ENCODE measurements at regions not wholly inside any gene's neighbourhood (a gene's known extent, or its start where the extent isn't known, plus 50 kb on each side); places are given as distances from the start of the nearest gene placed in this dataset.

DNA sequence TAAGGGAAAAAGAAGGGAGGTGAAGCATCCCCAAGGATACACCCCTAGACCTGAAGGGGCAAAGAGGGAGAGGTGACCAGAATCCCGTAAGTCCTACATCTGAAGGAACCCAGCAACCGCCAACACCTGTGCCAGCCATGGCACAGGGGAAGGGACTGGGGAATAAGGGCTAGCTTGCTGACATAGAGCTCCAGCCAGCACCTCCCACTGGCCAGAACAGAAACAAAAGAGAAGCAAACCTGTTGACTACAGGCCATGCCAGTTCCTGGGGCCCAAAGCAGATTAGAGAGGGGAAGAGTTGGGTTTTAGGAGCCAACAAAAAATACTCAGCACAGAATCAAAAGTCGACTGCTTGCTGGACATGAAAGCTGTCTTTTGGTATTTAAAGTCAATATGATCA is 244.6 kb downstream of the SUCLG1 start:
- no peaks in the 10 kb centered on the region for H3K27me3 ChIP-seq
- H3K4me3 ChIP-seq: no peak overlapping the region
- no peak overlapping the region for H3K27ac ChIP-seq
- no peak for DNase-seq
- no peak for TF ChIP-seq POLR2A (IDR thresholded peaks at IDR 0.05)
- TF ChIP-seq, protein P1, sequence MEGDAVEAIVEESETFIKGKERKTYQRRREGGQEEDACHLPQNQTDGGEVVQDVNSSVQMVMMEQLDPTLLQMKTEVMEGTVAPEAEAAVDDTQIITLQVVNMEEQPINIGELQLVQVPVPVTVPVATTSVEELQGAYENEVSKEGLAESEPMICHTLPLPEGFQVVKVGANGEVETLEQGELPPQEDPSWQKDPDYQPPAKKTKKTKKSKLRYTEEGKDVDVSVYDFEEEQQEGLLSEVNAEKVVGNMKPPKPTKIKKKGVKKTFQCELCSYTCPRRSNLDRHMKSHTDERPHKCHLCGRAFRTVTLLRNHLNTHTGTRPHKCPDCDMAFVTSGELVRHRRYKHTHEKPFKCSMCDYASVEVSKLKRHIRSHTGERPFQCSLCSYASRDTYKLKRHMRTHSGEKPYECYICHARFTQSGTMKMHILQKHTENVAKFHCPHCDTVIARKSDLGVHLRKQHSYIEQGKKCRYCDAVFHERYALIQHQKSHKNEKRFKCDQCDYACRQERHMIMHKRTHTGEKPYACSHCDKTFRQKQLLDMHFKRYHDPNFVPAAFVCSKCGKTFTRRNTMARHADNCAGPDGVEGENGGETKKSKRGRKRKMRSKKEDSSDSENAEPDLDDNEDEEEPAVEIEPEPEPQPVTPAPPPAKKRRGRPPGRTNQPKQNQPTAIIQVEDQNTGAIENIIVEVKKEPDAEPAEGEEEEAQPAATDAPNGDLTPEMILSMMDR (IDR thresholded peaks at IDR 0.05): no peak
- H3K4me1 ChIP-seq: no peaks in the 10 kb centered on the region
- no peaks in the 10 kb centered on the region for H3K9me3 ChIP-seq
- H3K36me3 ChIP-seq: no peaks in the 10 kb centered on the region

DNA sequence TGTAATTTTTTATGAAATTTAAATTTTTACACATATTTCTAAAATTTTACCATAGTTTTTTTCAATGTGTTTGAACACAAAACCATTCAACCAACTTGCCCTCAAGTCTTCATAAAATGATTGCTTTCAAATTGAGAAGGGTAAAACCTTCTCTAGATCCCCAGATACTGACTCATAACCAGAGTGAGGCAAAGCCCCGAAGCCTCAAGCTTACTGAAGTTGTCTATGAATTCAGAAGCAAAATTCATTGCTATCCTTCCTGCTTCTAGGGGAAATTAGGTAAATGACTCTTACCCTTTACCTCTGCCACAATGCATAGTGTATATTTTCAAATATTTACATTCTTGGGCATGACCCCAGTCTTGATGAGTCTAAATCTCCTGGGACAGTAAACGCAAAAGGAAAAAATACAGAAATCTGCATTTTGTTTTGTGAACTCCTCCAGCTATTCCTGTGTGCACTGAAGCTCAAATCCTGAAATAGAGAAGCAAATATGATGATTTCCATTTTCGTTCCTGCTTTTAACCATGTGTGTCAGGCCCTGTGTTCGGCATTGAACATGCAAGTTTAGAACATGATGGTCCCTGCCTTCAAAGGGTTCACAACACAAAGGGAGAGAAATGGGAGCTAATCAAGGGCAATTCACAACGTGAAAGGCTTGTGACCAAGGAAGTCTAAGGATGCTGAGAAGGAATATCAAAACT is 246.3 kb downstream of the SUCLG1 start:
- Histone ChIP-seq H3K4me1 (no peaks in the 10 kb centered on the region), H3K27me3 (no peaks in the 10 kb centered on the region), H3K27ac (no peak overlapping the region), H3K4me3 (no peak overlapping the region), H3K36me3 (no peaks in the 10 kb centered on the region), H3K9me3 (no peaks in the 10 kb centered on the region)
- no peak for DNase-seq
- no peak for TF ChIP-seq POLR2A (IDR thresholded peaks at IDR 0.05)
- TF ChIP-seq, protein P1 (IDR thresholded peaks at IDR 0.05): no peak

DNA sequence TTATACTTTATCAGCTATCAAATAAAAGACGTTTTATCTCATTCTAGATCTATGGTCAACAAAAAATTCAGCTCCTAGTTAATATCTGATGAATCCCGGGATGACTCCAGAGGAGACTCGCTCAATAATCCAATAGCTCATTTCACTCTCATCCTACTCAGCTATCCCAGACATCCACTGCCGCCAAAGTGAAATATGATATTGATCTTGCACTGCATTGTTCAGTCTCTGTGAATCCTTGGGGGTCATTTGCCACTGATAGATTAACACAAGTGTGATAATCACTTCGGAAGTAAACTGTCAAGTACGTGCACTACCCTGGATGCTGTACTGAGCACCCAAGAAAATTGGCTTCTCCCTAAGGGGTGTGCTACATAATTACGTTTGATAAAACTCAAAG is 249.1 kb downstream of the SUCLG1 start:
- TF ChIP-seq, protein P1 (IDR thresholded peaks at IDR 0.05): no peak
- no peak for TF ChIP-seq POLR2A (IDR thresholded peaks at IDR 0.05)
- no peak overlapping the region for H3K4me3 ChIP-seq
- no peaks in the 10 kb centered on the region for H3K27me3 ChIP-seq
- DNase-seq: no peak
- no peak overlapping the region for H3K27ac ChIP-seq
- no peaks in the 10 kb centered on the region for H3K9me3 ChIP-seq
- no peaks in the 10 kb centered on the region for H3K36me3 ChIP-seq
- H3K4me1 ChIP-seq: no peaks in the 10 kb centered on the region

DNA sequence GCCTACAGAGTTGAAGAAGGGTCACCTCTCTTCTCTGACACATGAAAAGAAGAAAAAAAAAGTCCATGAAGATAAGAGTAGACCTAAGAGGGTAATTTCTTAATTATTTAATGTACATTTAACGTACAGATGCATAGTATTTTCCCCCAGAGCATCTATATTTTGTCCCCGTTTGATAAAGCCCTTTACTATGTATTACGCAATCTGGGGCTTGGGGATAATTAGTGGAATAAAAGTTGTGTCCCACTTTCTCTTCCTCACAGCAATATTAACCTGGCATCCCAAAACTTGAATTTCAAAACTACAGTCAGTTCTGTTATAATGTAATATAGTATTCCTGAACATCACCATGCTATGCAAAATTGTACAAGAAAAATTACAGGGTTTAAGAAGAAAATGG is 254.1 kb downstream of the SUCLG1 start:
- TF ChIP-seq, protein P1 (IDR thresholded peaks at IDR 0.05): no peak
- TF ChIP-seq POLR2A (IDR thresholded peaks at IDR 0.05): no peak
- Histone ChIP-seq H3K4me3 (no peak overlapping the region), H3K9me3 (no peaks in the 10 kb centered on the region), H3K4me1 (no peaks in the 10 kb centered on the region), H3K27me3 (no peaks in the 10 kb centered on the region), H3K36me3 (no peaks in the 10 kb centered on the region), H3K27ac (no peak overlapping the region)
- DNase-seq: no peak

DNA sequence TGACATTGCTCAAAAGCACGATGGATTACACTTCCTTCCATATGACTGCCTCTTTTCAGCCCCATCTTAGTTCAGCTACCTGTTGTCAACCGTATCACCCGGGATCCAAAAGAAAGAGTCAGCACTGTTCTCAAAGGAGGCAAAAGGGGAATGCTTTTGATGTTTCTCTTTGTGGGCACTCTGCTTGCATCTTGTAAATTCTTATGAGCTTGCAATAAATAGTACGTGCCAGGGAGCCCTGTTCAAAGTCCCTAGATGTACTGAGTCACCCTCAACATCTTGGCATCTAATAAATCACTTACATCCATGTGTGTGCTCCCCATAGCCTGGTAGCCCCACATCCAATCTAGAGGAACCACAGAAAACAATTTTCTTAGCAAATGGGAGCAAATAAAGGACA is 256.9 kb downstream of the SUCLG1 start:
- H3K27ac ChIP-seq: no peak overlapping the region
- H3K4me1 ChIP-seq: no peaks in the 10 kb centered on the region
- no peaks in the 10 kb centered on the region for H3K27me3 ChIP-seq
- no peak for DNase-seq
- H3K9me3 ChIP-seq: no peaks in the 10 kb centered on the region
- TF ChIP-seq POLR2A (IDR thresholded peaks at IDR 0.05): no peak
- TF ChIP-seq, protein P1 (IDR thresholded peaks at IDR 0.05): no peak
- H3K36me3 ChIP-seq: no peaks in the 10 kb centered on the region
- no peak overlapping the region for H3K4me3 ChIP-seq

DNA sequence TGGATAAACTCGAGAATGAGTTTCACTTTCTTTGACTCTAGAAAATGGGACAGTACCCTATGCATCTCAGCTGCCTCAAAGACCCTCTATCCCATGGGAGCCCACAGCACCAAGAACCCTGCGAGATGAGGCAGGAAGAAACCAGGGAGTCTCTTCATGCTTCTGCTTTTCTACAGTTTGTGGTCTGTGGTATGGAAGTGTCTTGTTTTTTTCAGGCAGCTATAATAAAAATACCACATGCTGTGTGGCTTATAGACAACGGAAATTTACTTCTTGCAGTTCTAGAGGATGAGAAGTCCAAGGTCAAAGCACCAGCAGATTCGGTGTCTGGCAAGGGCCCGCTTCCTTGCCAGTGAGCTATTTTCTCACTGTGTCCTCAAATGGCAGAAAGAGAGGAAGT is 257.9 kb downstream of the SUCLG1 start:
- DNase-seq: no peak
- Histone ChIP-seq H3K36me3 (no peaks in the 10 kb centered on the region), H3K27ac (no peak overlapping the region), H3K27me3 (no peaks in the 10 kb centered on the region), H3K4me3 (no peak overlapping the region), H3K4me1 (no peaks in the 10 kb centered on the region), H3K9me3 (no peaks in the 10 kb centered on the region)
- no peak for TF ChIP-seq POLR2A (IDR thresholded peaks at IDR 0.05)
- TF ChIP-seq, protein P1 (IDR thresholded peaks at IDR 0.05): no peak
